SK-N-DZ (cell line): ENCODE measurements at regions not wholly inside any gene's neighbourhood (a gene's known extent, or its start where the extent isn't known, plus 50 kb on each side); places are given as distances from the start of the nearest gene placed in this dataset.
"Not testable (repeated sequence)": the region's sequence is repeated elsewhere in the genome, so short reads cannot be mapped to it uniquely, and the experiment has no call there.

ENCODE experiments used
- DNase-seq: peaks from one replicate; pipeline ENCODE4 v3.0.0-alpha.2; 2015; ENCODE audit warnings: low spot score

- no peak for DNase-seq
Observed at GRCh38 chr3:25945366-25945765, 155.5 kb downstream of the OXSM start.

GRCh38 chr3:25945836-25946235 lies 155.9 kb downstream of the OXSM start:
- DNase-seq = no peak

- DNase-seq = no peak
Observed at GRCh38 chr3:25952133-25952532, 162.2 kb downstream of the OXSM start.

GRCh38 chr3:25957026-25957425 lies 167.1 kb downstream of the OXSM start:
- DNase-seq = no peak

GRCh38 chr3:25960776-25961175 lies 170.9 kb downstream of the OXSM start:
- DNase-seq = no peak

GRCh38 chr3:25962255-25962654 lies 172.4 kb downstream of the OXSM start:
- DNase-seq = no peak

- no peak for DNase-seq
Observed at GRCh38 chr3:25964141-25964540, 174.3 kb downstream of the OXSM start.

- no peak for DNase-seq
Observed at GRCh38 chr3:25967385-25967784, 177.5 kb downstream of the OXSM start.

- DNase-seq = no peak
Observed at GRCh38 chr3:25971736-25972135, 181.8 kb downstream of the OXSM start.

- no peak for DNase-seq
Observed at GRCh38 chr3:25973122-25973521, 183.2 kb downstream of the OXSM start.

- DNase-seq = no peak
Observed at GRCh38 chr3:25982756-25983155, 192.9 kb downstream of the OXSM start.

GRCh38 chr3:25985621-25986020 lies 195.7 kb downstream of the OXSM start:
- no peak for DNase-seq

GRCh38 chr3:25992606-25993005 lies 202.7 kb downstream of the OXSM start:
- no peak for DNase-seq

- DNase-seq = no peak
Observed at GRCh38 chr3:26004172-26004571, 214.3 kb downstream of the OXSM start.

- no peak for DNase-seq
Observed at GRCh38 chr3:26011276-26011675, 221.4 kb downstream of the OXSM start.

GRCh38 chr3:26012241-26012745 lies 222.4 kb downstream of the OXSM start:
- no peak for DNase-seq

- DNase-seq = no peak
Observed at GRCh38 chr3:26015752-26016151, 225.9 kb downstream of the OXSM start.

GRCh38 chr3:26018889-26019288 lies 229.0 kb downstream of the OXSM start:
- peak; percentile 64 for DNase-seq

- not testable (repeated sequence) for DNase-seq
Observed at GRCh38 chr3:26024206-26024605, 234.3 kb downstream of the OXSM start.

GRCh38 chr3:26029321-26029720 lies 239.4 kb downstream of the OXSM start:
- DNase-seq = no peak

- DNase-seq = not testable (repeated sequence)
Observed at GRCh38 chr3:26042126-26042525, 252.2 kb downstream of the OXSM start.

GRCh38 chr3:26049951-26050350 lies 260.1 kb downstream of the OXSM start:
- DNase-seq = no peak

GRCh38 chr3:26050776-26051175 lies 260.9 kb downstream of the OXSM start:
- DNase-seq = no peak

GRCh38 chr3:26058901-26059321 lies 269.0 kb downstream of the OXSM start:
- no peak for DNase-seq
